ENCODE measurements at regions not wholly inside any gene's neighbourhood (a gene's known extent, or its start where the extent isn't known, plus 50 kb on each side); places are given as distances from the start of the nearest gene placed in this dataset.

DNA sequence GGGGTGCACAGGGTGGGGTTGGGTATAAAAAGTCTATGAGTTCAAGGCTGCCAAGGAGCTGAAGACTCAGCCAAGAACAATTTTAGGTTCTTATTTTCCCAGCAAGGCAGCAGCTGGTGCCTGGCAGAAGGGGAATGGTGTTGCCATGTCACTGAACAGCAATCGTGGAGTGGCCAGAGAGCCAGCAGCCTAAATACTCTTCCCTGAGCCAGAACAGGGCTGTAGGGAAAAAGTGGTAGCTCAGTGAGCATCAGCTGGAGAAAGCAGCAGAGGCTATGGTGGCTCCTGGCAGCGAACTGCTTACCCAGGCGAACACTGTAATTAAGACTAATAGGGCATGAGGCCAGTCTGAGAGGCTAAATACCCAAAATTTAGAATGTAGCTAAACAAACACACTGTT is 334.9 kb downstream of the RMST start:
- no peak overlapping the region for H3K4me3 Mint-ChIP-seq
- H3K27me3 Mint-ChIP-seq = no peaks in the 10 kb centered on the region
- no peaks in the 10 kb centered on the region for H3K4me1 Mint-ChIP-seq
- H3K36me3 Mint-ChIP-seq = no peaks in the 10 kb centered on the region
- H3K9me3 Mint-ChIP-seq = peaks cover 4 to 9% of the 10 kb centered on the region in 2 donors
- no peak overlapping the region for H3K27ac Mint-ChIP-seq
- no peak for DNase-seq
- no peak for ATAC-seq (replicated peaks)

DNA sequence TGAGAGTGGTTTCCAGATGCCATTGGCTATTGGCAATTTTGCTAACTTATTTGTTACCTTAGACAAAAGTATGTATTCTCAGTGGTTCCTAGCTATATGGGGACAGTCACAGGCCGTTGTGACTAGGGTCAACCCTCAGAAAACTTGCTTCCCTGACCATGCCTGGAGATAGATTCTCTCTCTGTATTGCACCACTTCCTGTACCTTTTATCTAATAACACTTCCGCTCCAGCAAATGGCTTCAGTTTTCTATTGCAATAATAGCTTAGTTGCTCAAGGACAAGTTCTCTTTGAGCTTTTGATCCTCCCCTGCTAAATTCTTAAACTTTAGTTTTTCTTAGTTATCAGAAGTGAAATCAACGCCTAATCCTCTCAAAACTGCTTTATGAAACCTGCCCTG is 338.0 kb downstream of the RMST start:
- no peaks in the 10 kb centered on the region for H3K27me3 Mint-ChIP-seq
- H3K36me3 Mint-ChIP-seq = no peaks in the 10 kb centered on the region
- H3K4me1 Mint-ChIP-seq = no peaks in the 10 kb centered on the region
- DNase-seq (no peak), ATAC-seq (replicated peaks) (no peak)
- peaks cover 0 to 1% of the 10 kb centered on the region in 2 donors for H3K9me3 Mint-ChIP-seq
- H3K27ac Mint-ChIP-seq = no peak overlapping the region
- no peak overlapping the region for H3K4me3 Mint-ChIP-seq

DNA sequence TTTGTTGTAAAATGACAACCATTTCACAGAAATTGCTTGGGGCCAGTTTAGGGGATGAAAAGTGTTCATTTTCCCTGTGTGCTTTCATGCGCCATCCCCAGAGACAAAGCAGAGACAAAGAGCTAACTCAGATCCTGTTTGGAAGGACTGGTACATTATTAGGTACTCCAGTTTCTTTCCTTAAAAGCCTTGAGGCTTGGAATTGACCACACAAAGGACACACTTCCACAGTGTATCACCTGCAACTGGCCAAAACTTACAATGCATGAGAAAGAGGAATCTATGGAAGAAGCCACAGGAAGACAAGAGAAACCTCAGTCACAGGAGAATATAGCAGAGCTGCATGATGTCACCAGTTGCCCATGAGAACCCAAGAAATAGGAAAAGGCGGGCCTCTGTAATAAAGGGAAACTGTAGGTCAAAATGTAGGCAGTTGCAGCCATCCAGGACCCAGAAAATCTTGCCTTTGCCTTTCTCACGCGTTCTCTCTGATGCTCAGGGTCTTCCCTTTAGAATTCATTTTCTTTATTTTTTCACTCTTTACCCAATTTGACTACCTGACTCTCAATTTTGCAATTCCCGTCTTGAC is 339.0 kb downstream of the RMST start:
- no peak overlapping the region for H3K27ac Mint-ChIP-seq
- ATAC-seq (replicated peaks) (no peak), DNase-seq (no peak)
- H3K4me1 Mint-ChIP-seq = no peaks in the 10 kb centered on the region
- no peaks in the 10 kb centered on the region for H3K27me3 Mint-ChIP-seq
- no peaks in the 10 kb centered on the region for H3K36me3 Mint-ChIP-seq
- H3K4me3 Mint-ChIP-seq = no peak overlapping the region
- no peaks in the 10 kb centered on the region for H3K9me3 Mint-ChIP-seq

DNA sequence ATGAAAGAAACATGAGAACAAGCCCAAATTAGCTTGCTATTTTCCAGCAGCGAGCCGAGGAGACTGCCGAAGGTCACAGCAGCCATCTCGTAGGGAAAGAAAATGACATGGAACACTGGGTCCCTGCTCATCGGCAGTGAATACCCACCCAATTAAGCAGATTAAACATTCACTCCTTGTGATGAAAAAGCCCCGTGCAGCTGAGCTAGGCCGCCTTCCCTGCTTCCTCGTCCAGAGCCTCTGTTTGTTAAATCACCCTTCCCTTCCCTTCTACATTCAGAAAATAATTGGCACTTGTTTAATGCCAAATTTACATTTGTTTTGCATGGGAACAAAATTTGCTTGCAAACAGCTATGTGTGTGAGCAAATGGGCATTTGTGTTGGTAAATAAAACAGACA is 342.5 kb downstream of the RMST start:
- H3K27ac Mint-ChIP-seq = no peak overlapping the region
- H3K27me3 Mint-ChIP-seq = no peaks in the 10 kb centered on the region
- no peak for ATAC-seq (replicated peaks)
- no peaks in the 10 kb centered on the region for H3K4me1 Mint-ChIP-seq
- H3K9me3 Mint-ChIP-seq = peaks cover 0 to 12% of the 10 kb centered on the region in 2 donors
- H3K4me3 Mint-ChIP-seq = no peak overlapping the region
- DNase-seq = no peak
- H3K36me3 Mint-ChIP-seq = no peaks in the 10 kb centered on the region

DNA sequence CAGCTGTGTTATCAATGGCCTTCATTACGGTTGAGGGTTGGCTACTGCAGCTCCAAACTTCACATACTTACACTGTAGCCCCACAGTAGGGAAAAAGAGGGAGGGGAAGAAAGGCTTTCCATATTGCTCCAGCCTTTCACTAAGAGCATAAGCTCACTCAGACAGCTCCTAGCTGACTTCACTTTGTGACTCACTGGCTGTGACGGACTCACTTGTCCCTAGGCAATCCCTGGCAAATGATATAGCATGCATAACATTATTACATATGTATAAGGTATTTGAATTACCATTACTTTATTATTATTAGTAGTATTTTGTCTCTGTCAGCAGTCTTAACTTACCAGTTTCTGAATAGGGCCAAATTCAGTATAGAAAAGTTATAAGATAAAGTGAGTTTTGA is 350.7 kb downstream of the RMST start:
- Mint-ChIP-seq H3K36me3 (no peaks in the 10 kb centered on the region), H3K27me3 (no peaks in the 10 kb centered on the region), H3K9me3 (peaks cover 5 to 8% of the 10 kb centered on the region in 2 donors)

DNA sequence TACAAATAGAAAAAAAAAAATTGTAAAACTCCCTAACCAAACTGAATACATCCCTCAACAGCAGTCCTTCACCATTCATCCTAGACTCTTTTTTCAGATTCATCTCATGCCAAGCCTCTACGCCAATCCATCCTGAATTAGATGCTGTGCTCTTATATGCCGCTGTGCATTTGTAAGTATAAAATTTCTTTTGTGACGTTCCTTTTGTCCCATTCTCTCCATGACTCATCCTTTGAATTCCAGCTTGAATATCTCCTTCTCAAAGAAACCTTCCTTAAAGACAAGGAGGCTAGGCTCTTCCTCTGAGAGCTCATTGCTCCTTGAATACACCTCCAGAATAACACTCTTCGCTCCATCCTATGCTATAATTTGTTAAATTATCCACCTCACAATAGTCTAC is 359.2 kb downstream of the RMST start:
- Mint-ChIP-seq H3K27ac (no peak overlapping the region), H3K27me3 (no peaks in the 10 kb centered on the region), H3K9me3 (no peaks in the 10 kb centered on the region), H3K4me1 (no peaks in the 10 kb centered on the region), H3K36me3 (no peaks in the 10 kb centered on the region), H3K4me3 (no peak overlapping the region)
- ATAC-seq (replicated peaks) (no peak), DNase-seq (no peak)

More for the DNA sequence above, 350.7 kb downstream of the RMST start:
- Mint-ChIP-seq H3K4me1 (no peaks in the 10 kb centered on the region), H3K4me3 (no peak overlapping the region), H3K27ac (no peak overlapping the region)
- no peak for DNase-seq
- no peak for ATAC-seq (replicated peaks)

DNA sequence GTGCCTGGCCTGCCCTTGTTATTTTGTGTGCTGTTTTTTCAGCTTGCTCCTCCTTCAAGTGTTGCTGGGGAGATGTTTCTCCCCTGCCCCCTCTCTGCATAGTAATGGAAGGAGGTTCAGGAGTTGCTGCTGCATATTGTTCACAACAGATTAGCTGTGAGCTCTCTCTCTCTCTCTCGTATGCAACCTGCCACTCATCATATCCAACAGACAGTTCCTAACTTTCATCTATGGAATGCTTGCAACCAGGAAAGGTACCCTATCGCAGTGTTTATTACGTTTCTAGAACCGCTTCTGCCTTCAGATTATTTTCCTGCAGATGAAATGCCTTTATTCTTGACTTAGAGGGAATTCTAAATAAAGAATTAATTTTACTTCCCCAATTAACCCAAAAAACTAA is 372.9 kb downstream of the RMST start:
- no peak for ATAC-seq (replicated peaks)
- no peak for DNase-seq
- H3K4me1 Mint-ChIP-seq = no peaks in the 10 kb centered on the region
- peaks cover 0 to 6% of the 10 kb centered on the region in 2 donors for H3K9me3 Mint-ChIP-seq
- H3K4me3 Mint-ChIP-seq = no peak overlapping the region
- H3K27ac Mint-ChIP-seq = no peak overlapping the region
- H3K36me3 Mint-ChIP-seq = no peaks in the 10 kb centered on the region
- no peaks in the 10 kb centered on the region for H3K27me3 Mint-ChIP-seq

DNA sequence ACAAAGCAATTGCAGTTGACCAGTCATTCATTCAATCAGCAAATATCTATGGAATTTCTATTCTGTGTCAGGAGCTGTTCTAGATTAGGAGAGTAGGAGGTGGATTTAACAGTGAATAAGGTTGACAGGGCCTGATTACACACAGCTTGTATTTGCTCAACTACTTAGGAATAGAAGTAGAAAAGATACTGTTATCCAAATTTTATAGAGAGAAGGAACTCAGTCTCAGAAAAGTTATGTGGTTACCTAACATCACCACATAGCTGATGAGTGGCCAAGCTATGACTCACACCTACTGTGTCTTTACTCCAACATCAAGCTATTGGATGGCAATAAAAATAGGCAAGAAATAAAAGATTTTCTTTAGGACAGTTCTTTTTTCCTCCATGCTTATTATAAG is 374.8 kb downstream of the RMST start:
- Mint-ChIP-seq H3K9me3 (peaks cover 0 to 5% of the 10 kb centered on the region in 2 donors), H3K4me3 (no peak overlapping the region), H3K36me3 (no peaks in the 10 kb centered on the region), H3K4me1 (no peaks in the 10 kb centered on the region), H3K27ac (no peak overlapping the region), H3K27me3 (no peaks in the 10 kb centered on the region)
- ATAC-seq (replicated peaks) = no peak
- no peak for DNase-seq

DNA sequence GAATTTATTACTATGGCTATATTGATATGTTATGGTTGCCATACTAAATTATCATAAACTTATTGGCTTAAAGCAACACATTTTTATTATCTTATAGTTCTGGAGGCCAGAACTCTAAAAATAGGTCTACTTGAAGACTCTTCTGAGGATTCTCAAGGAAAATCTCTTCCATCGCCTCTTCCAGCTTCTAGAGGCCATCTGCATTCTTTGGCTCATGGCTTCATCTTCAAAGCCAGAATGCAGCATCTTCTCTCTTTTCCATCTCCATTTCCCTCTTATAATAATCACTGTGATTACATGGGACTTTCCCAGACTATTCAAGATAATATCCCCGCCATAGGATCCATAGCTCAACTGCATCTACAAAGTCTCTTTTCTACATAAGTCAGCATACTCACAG is 385.4 kb downstream of the RMST start:
- DNase-seq (no peak), ATAC-seq (replicated peaks) (no peak)
- Mint-ChIP-seq H3K4me1 (no peaks in the 10 kb centered on the region), H3K4me3 (no peak overlapping the region), H3K27ac (no peak overlapping the region), H3K27me3 (no peaks in the 10 kb centered on the region), H3K9me3 (peaks cover 3 to 4% of the 10 kb centered on the region in 2 donors), H3K36me3 (no peaks in the 10 kb centered on the region)

DNA sequence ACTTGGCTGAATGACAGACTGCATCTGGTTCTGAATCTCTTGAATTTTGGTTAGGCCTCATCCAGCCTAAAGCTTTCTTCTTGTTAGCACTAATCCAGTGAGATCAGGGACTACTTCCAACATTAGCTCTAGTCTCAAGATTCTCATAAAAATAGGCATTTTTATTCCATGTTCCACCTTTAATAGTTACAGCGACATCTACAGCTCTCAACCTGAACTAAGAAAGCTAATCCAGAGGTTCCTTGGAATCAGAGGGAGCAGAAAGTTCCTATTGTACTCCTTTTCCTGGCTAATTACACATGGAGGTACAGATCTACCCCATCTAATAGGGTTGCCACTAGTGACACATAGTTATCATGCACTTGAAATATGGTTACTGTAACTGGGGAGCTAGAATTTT is 391.9 kb downstream of the RMST start:
- DNase-seq = no peak
- no peak for ATAC-seq (replicated peaks)
- H3K9me3 Mint-ChIP-seq = peaks cover under 1 to 5% of the 10 kb centered on the region in 2 donors
- H3K27me3 Mint-ChIP-seq = no peaks in the 10 kb centered on the region
- no peaks in the 10 kb centered on the region for H3K36me3 Mint-ChIP-seq
- no peak overlapping the region for H3K27ac Mint-ChIP-seq
- H3K4me3 Mint-ChIP-seq = no peak overlapping the region
- no peaks in the 10 kb centered on the region for H3K4me1 Mint-ChIP-seq

DNA sequence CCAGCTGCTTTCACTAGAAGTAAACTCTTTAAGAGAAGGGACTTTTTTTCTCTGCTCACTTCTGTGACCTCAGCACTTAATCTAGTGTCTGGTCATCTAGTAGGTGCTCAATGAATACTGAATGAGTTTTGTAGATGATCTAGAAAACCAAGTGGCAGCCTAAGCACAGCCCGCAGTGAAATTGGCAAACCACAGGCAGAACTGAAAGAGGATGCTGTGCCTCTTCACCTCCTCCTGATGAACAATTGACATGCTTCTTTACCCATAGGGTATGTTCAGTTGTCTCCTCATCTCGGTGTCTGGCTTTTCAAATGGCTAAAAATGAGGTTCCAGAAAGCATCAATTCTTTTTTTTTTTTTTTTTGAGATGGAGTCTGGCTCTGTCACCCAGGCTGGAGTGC is 399.5 kb downstream of the RMST start:
- H3K9me3 Mint-ChIP-seq = peaks cover 6 to 8% of the 10 kb centered on the region in 2 donors
- no peak overlapping the region for H3K4me3 Mint-ChIP-seq
- H3K27ac Mint-ChIP-seq = no peak overlapping the region
- no peaks in the 10 kb centered on the region for H3K4me1 Mint-ChIP-seq
- no peak for ATAC-seq (replicated peaks)
- no peaks in the 10 kb centered on the region for H3K27me3 Mint-ChIP-seq
- H3K36me3 Mint-ChIP-seq = no peaks in the 10 kb centered on the region
- DNase-seq = no peak

DNA sequence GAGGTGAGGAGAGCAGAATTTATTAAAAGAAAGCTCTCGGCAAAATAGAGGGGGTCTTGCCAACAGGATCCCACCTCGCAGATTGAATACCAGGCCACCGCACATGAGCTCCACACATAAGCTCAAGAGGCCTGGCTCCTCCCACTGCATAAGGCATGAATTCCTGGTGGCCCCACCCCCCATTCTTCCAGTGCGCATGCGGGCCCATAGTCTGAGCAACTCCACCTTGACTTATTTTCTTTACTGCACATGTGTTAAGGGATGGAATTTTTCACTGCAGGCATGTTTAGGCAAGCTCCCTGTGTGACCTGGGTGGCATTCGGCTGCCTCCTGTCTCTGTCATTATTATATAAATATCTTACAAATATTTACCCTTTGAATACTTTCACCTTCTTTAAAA is 412.5 kb downstream of the RMST start:
- no peaks in the 10 kb centered on the region for H3K4me1 Mint-ChIP-seq
- no peak for DNase-seq
- no peak for ATAC-seq (replicated peaks)
- H3K9me3 Mint-ChIP-seq = peaks cover 0 to 3% of the 10 kb centered on the region in 2 donors
- H3K27ac Mint-ChIP-seq = no peak overlapping the region
- H3K4me3 Mint-ChIP-seq = no peak overlapping the region
- no peaks in the 10 kb centered on the region for H3K27me3 Mint-ChIP-seq
- H3K36me3 Mint-ChIP-seq = no peaks in the 10 kb centered on the region

DNA sequence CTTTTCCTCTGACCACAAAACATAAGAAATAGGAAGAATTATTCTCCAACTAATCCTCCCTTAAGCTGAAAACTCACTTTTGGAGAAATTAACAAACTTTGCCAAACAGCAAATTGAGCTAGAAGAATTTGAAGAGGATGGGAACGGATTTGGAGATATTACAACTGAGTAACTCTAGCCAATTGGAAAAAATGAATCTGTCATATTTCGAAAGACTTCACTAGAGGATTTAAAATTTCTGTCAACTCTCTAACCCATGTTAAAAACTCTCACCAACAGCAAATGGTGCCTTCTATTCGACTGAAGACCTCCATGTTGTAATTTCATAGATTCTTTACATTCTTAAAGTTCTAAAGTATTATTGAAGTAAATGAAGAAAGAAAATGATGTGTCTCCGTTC is 414.2 kb downstream of the RMST start:
- Mint-ChIP-seq H3K4me3 (no peak overlapping the region), H3K4me1 (no peaks in the 10 kb centered on the region), H3K36me3 (no peaks in the 10 kb centered on the region), H3K27me3 (no peaks in the 10 kb centered on the region), H3K27ac (no peak overlapping the region), H3K9me3 (peaks cover 0 to 4% of the 10 kb centered on the region in 2 donors)
- ATAC-seq (replicated peaks) = no peak
- DNase-seq = no peak

DNA sequence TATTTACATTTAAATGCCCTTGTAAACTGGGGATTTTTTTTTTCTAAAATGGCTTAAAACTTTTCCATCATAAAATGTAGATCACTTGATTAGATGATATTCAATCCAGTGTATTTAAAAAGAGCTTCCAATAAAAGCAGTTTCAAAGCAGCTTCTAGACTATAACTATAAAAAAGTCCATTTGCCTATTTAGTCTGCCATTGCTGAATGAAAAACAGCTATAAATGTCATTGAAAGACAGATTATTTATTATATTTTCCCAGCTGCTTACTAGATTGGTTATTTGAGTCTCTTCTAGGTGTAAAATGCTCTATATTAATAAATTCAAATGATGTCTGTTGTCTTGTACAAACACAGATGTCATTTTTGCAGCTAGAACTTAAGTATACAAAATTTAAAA is 414.8 kb downstream of the RMST start:
- DNase-seq (no peak), ATAC-seq (replicated peaks) (no peak)
- H3K27me3 Mint-ChIP-seq = no peaks in the 10 kb centered on the region
- no peaks in the 10 kb centered on the region for H3K4me1 Mint-ChIP-seq
- H3K4me3 Mint-ChIP-seq = no peak overlapping the region
- H3K9me3 Mint-ChIP-seq = peaks cover 0 to 7% of the 10 kb centered on the region in 2 donors
- H3K27ac Mint-ChIP-seq = no peak overlapping the region
- no peaks in the 10 kb centered on the region for H3K36me3 Mint-ChIP-seq

DNA sequence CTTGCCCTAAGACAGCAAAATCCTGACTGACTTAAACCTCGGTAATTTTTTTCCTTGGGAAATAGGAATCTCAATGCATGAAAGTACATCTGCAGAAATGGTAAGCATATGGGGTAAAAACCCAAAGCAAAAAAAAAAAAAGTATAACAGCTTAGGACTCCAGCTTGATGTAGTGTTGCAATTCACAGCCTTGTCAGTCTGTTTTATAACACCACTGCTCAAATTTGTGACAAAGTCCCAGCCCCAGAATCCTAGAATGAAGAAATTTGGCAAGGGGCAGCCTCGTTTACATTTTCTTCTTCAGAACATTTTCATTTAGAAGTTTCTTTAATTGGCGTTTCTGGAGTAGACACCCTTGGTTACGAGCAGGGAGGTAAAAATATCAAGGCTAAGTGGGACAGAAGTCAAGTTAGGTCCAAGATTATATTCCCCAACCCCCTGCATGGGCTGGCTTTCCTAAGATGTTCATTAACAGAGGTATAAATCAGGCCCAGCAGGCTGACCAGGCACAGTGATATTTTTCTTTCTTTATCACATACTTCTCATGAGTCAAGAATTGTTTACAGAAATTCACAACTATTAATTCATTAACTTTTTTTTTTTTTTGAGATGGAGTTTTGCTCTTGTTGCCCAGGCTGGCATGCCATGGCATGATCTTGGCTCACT is 424.0 kb downstream of the RMST start:
- Mint-ChIP-seq H3K27ac (no peak overlapping the region), H3K4me3 (no peak overlapping the region), H3K9me3 (peaks cover 4 to 11% of the 10 kb centered on the region in 2 donors), H3K4me1 (no peaks in the 10 kb centered on the region), H3K27me3 (no peaks in the 10 kb centered on the region), H3K36me3 (no peaks in the 10 kb centered on the region)
- no peak for DNase-seq
- ATAC-seq (replicated peaks) = no peak

Measured in stimulated activated naive B cell treated with anti-CD40 and anti-IgM and Interleukin-4, amounts not matched to agents 10 μg/mL and 1 μg/mL and 100 μg/mL, for 72 hours (primary cell).